Activated T-cell treated with anti-CD3 and anti-CD28 coated beads for 48 hours (primary cell): ENCODE measurements at regions not wholly inside any gene's neighbourhood (a gene's known extent, or its start where the extent isn't known, plus 50 kb on each side); places are given as distances from the start of the nearest gene placed in this dataset.
"Not testable (repeated sequence)": the region's sequence is repeated elsewhere in the genome, so short reads cannot be mapped to it uniquely, and the experiment has no call there.

Experiments
- DNase-seq: peaks from one replicate; pipeline ENCODE4 v3.0.0-alpha.2; 2020; ENCODE audit warnings: low read depth

DNA sequence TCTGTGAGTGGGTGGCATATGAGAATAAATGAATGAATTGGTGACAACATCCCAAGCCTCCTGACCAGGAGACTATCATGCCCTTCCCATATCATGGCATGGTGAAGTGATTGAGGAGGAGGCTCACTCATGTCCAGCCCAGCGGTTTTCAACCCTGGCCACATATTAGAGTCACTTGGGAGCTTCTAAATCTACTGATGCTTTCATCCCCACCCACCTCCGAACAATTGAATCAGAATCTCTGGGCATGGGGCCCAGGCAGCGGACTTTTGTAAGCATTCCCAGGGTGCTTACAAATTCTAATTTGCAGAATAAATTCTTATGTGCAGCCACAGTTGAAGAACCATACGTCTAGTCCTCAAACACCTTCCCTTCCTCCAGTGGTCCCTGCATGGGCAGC, 81.7 kb upstream of the SEC11C start:
- DNase-seq: no peak

DNA sequence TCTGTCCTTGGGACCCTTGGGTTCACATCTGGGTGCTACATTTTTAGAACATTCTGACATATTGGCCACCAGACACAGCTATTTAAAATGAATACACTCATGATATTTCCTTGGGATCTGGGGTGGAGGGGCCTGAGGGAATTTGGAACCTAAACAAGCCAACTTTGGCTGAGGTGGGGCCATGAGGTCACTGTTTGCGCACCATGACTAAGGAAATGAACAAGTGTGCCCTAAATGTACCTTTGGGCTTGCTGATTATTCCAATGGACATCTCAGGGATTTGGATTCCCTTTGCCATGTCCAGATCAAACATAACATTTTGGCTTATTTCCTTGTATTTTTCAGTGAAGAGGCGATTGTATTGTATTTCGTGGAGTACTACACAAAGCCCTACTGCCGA, 80.5 kb upstream of the SEC11C start:
- DNase-seq: no peak

DNA sequence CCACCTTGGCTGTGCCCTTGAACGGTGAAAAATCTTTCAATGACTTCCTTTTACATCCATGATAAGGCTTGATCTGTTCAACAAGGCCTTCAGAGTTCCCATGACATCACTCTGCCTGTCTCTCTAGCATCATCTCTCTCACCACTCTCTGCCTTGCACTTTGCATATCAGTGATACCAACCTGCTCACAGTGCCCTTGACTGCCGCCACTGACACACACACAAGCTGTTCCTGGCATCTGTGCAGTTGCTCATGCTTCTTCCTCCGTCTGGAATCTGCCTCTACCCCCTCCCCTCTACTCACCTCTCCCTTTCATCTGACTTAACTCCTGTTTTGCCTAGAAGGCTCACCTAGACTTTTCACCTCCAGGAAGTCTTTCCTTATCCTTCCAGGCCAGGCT, 79.1 kb upstream of the SEC11C start:
- DNase-seq: no peak

DNA sequence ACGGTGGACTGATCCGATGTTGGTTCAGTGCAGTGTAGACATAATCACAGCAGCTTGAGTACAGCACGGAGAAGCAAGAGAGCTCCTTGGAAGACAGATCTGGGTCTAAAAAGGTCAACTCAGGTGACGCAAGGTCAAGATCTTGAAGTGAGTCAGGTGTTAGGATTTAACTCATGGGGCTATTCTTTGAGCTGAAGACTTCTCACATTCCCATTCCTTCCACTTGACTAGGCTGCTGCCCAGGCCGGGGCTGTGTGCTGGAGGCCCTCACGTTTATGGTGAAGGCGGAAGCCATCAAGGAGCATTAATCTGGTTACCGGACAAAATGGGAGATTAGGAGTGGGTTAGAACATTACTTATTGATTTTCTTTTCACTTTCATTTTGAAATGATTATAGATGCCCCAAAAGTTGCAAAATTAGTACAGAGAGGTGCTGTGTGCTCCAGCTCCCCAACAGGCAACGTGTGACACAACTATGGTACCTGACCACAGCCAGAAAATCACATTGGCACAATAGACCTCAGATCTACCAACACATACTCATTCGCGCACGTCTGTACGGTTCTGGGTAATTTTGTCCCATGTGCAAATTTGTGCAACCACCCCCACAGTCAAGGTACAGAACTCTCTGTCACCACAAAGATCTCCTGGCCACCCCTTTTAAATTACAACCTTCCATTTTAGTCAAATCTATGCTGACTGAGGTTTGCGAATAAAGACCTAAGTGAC, 77.6 kb upstream of the SEC11C start:
- DNase-seq: no peak

DNA sequence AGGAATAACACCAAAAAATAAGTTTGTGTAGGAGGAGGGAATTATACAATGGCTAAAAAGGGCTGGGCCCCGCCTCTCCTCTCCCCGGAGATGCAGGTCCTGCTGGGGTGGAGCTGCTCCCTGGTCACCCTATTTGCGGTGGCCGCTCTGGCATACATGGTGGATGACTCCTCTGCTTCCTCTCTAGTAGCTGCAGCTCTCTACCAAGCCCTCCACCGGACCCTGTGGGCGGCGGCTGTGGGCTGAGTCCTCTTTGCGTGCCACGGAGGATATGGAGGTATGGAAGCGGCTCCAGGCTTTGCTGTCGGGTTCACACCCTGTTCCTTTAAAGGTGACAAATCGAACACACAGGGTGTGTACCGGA, 77.1 kb upstream of the SEC11C start:
- DNase-seq: no peak

DNA sequence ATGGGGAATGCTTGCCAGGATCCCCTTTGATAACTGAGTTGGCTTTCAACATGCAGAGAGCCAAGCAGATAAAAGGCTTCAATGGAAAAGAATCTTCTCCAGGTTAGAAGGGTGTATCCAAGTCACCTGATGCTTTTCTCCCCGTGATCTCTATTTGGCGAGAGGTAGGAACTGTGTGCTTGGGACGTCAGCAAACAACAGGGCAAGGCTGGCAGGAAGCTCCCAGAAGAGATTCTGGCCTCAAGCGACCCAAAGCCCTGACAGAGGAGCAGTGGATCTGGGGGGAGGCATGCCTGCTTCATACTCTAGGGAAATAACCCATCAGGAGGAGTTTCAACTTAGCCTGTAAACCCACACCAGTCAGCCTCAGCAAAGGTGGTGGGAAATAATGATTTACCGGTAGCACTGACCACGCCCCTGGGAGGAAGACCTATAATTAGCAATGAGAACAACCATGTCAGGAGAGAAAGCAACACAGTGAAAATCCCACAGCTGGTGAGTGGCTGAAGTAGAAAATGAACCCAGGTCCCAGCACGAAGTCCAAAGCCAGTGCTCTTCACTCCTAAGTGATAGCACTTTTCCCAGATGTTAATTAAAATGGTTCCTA, 76.3 kb upstream of the SEC11C start:
- DNase-seq: no peak

DNA sequence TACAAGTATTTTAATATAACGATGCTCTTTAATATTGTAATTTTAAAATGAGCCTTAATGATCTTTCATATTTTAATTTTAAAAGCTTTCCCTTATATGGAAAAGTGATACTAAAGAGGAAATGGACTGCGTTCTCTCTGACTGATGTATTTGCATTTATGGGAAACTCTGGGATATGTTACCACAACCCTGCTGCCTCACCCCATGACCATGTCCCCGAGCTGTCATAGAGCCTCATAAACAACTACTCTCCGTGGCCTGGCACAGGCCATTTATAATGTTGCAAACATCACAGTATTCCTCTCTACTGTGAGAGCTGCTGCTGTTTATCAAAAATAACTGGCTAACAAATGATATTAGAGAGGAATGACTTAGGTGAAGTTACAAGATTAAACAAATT, 75.8 kb upstream of the SEC11C start:
- no peak for DNase-seq

DNA sequence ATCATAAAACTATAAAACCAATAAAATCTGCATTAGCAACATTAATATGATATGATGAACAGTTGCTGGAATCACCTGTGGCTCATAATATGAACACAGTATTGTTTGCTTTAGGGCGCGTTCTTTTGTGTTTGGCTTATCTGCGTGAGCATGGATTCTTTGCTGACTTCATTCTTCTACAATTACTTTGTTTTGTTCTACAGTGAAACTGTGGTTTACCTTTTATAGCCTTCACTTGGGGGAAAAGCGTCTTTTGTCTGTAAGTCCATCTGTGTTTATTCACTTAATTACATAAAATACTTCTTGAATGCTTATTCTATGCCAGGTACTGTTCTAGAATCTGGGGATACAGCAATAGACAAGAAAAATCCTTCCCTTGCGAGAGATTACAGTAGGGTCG, 74.0 kb upstream of the SEC11C start:
- no peak for DNase-seq

DNA sequence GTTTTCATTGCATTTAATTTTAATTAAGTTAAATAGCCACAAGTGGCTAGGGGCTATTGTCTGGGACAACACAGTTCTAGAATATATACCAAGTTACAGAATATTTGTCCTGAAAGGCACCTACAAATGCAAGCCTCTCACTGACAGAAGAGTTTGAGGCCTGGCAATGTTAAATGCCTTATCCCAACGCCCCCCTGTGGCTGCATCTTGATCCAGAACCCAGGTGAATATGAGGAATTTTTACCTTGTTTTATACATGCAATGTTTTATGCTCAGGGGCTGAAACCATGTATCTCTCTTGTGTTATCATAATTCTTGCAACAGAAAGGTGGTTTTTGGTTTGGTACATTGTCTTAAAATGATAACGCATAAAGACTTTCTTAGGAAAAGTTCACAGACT, 71.8 kb upstream of the SEC11C start:
- DNase-seq: no peak

DNA sequence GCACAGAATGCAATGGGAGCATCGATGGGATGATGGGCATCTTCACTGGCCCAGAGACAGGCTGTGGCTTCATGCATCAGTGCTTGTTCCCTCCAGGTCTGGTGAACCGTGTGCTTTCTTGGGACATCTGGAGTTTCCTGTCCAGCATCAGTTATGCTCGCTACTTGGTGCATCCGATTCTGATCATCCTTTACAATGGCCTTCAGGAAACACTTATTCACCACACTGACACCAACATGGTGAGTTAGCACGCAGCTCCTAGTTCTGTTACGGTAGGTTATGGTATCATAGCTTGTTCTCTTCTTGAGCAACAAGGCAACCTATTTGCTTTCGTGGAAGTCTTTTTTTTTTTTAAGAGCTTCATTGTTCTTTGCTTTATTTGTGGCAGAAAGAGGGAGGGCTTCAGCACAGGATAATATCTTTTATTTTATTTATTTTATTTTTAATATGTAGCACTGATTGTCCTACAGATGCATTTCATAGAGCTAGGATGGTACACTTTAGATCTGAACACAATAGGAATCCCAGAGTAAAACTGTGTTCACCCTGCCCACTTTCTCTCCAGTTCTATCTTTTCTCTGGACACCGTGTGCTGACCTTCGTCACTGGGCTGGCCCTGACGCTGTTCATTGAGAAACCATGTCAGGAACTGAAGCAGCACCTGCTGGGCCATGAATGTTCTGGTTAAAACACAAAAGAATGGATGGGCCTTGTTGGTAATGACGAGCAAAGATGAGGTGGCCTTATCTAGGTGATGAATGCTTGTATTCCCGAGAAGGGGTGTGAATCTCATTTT, 71.2 kb upstream of the SEC11C start:
- no peak for DNase-seq

DNA sequence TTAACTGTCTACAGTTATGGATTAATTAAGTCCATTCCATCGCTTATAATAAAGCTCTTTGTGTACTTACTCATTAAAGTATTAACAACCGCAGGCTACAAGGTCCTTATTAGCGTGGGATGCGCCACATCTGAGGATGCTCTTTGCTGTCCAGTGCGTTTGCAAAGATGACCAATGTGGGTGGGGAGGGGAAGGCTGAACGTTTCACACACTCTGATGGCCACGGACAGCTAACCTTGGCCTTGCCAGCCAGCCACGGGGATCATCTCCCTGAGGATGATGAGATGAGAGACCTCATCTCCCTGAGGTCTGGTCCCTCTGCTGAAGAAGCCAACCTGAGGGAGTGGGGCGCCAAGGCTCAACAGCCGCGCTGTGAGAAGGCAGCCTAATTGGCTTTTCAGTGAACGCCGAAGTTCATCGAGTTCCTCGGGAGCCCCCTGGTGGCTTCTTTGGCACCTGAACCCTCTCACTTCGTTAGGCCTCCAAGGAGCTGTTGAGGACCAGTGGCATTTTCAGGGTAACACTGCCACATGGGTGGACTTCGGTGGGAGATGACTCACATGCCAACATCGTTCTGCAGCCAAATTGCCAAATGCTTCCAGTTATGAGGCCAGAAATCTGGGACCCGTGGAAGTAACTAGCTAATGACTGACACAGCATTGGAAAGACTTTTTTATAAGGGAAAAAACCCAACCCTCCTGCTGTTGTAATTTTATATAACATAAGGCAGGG, 69.3 kb upstream of the SEC11C start:
- peak; percentile 73 for DNase-seq

DNA sequence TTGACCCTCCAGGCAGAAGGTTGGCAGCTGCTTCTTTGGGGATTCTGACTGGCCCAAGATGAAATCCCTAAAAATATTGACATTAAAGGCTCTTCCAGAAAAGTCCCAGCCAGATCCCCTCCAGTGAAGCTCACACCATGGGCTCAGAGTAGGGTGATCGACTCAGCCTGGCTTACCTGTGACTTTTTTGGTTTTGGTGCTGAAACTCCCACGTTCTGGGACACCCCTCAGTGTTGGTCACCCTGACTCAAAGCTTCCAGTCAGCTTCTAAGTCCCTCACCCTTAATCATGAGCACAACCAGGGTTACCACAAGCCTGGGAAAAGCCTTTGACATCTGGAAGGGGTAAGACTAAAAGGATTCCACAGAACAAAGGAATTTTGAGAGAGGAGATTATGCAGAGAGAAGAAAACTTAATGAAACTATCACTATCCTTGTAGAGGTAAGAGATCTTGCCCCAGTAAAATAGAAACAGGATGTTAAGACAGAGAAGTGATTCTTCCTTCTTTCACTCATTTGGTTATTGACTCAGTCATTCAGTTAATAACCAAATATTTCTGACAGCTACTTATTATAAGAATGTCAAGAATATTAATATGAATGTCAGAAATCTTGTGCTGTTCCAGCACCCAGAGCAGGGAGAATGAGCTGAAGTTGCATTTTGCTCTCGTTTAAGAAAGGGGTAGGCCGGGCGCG, 66.8 kb upstream of the SEC11C start:
- no peak for DNase-seq

DNA sequence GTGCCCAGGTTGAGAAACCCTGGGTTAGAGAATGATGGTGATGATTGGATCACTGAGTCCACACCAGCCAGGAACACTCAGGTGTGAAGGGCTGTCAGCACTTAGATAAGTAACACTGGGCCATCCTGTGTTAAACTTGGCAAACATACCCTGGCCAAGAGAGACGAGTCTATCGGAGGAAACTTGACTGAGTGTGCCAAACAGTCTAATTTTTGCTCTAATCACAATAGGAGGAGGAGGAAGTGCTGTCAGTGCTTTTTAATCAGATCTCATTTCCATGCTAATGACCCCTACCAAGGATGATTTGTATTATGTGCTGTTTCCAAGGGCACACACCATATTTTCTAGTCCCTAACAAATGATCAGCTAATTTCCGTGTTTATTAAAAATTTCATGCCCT, 63.8 kb upstream of the SEC11C start:
- no peak for DNase-seq

DNA sequence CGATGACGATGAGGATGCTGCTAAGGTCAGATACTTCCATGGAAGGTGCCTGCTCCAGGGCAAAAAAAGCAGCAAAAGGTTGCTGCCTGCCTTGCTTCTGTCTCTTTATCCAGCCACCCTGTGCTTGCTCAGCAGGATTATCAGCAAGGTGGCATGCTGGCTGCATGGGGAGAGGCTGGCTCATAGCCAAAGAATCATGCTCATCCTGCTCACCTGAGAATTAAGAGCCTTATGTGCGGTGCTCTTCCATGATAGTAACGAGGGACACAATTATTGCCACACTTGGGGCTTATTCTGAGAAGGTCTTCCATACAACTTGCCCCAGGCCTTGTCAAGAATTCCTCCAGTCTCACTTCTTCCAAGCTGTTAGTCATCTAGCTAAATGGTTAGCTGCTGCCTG, 60.4 kb upstream of the SEC11C start:
- DNase-seq: no peak

DNA sequence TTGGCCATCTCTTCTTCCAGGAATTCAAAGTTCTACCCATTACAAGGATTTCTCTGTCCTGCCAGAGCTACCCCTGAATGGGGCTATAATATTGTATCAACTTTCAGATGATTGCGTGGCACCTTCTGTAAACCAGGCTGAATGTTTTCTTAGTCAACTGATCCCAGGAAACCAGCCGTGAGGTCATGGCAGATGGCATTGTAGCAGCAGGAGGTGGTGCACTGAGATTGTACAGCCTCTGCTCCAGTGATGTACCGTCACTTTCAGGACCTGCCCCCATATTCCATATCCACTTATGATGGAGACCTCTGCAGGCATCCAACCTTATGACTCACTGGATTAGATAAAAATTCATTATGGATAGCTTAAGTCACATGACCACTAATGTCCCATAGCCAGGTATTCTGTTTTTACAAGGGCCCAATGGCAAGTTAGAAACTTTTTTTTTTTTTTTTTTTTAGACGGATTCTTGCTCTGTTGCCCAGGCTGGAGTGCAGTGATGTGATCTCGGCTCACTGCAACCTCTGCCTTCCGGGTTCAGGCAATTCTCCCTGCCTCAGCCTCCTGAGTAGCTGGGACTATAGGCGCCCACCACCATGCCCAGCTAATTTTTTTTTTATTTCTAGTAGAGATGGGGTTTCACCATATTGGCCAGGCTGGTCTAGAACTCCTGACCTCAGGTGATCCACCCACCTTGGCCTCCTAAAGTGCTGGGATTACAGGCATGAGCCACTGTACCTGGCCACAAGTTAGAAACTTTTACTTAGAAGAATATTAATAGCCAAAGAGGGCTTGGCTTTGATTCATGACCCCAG, 59.8 kb upstream of the SEC11C start:
- DNase-seq: not testable (repeated sequence)

DNA sequence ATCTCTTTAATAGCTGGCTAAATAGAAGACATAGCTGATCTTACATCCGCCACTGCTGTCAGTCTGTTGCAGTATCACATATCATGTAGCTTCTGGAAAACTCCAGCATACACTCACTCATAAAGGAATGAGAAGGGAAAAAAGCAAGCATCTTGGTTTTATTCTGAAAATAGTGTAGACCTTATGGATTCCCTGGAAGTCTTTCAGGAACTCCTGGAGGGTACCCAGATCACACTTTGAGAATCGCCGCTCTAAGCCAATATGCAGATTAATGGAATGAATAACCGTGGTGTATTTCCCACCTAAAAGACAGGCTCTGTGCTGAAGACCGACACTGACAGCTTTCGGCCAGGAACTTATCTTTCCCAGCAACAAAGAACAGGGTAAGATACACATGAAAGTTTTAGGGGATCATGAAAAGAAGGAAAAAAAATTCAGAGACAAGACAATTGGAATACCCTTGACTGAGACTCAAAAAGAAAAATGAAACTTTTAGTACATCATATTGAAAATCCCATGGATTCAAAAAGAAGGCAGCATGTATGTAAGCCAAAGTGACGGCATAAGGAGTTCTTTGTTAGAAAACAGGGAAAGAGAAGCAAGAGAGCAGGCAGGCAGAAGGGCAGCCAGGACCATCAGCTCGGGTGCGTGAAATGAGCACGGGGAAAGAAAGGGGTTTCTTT, 56.4 kb upstream of the SEC11C start:
- DNase-seq: no peak

DNA sequence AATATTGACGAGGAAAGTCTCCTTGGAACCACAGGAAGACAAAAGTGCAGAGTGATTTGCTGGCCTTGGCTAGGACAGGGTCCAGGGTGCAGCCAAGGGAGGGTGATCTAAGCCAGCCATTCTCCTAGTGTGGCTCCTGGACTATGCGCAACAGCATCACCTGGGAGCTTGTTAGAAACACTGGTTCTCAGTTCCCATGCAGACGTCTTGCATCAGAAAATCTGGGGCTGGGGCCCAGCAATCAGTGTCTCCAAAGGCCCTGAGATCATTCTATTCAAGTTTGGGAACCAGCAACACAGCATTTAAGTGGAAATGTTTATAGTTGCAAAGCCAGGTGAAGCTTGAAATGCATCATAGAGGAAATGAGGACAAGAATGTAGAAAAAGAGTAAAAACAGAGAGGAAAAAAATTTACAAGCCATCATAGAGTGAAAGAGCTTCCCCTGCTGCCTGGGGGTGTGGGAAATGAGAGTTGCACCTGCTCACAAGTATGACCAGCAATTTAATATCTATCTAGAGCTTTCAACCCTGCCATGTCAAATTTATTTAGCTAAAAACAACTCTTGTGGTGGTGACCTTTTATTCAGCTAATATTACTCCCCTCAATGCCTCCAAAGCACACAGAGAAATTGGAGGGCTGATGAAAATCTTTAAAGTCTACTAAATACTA, 54.4 kb upstream of the SEC11C start:
- no peak for DNase-seq

DNA sequence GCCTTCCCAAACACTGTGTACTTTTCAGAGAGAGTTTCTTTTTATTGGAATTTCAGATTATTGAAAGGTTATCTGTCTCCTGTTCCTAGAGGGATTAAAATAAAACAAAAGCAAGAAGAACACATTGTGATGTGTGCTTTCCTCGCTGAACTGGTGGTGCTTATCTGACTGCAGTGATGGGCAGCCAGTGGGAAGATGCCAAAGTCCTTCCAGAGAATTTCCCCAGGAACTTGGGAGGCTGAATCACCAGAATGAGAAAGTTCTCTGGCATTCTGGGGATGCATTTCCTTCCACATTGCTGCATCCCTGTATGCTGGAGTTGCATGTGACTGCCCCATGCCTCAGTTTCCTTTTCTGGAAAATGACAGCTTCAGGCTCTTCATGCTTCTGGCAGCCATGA, 53.9 kb upstream of the SEC11C start:
- DNase-seq: no peak

DNA sequence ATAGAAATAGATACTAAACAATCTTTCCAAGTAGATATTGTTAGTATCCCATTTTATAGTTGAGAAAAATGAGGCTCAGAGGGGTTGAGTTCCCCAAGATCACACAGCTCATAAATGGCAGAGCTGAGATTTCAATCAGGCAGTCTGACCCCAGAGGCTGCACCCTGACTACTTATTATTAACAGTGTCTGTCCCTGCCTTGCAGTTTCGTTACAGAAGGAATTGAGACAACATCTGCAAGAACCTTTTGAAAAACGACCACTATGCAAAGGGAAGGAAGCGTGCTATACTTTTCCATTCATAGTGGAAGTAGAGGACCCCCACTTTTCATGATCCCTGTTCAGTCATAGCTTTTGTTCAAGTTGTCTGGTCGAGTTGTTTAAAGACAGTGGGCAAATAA, 53.2 kb upstream of the SEC11C start:
- DNase-seq: no peak

DNA sequence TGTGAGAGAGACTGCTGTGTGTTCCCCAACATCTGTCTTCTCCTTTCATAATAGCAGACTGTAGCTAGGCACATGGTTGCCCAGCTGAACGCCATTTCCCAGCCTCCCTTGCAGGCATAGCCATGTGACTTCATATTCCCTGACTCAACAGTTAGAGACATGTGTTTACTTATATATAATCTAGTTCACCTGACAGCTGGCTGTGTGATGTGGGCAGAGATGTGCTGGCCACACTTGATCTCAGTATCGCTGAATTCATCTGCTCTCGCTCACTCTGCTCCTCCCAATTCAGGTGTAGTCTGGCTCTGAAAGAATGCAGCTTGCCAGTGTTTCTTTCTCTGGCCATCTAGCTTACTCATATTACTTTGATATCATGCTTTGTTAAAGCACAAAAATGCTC, 52.3 kb upstream of the SEC11C start:
- no peak for DNase-seq
